Natural killer cell (primary cell): ENCODE measurements at regions not wholly inside any gene's neighbourhood (a gene's known extent, or its start where the extent isn't known, plus 50 kb on each side); places are given as distances from the start of the nearest gene placed in this dataset.

ENCODE experiments used
- ATAC-seq, 3 donors: fragments of 150-1000 bp in 2 of 3; fragments of 200-7000 bp in 1 of 3; cut with Tn5 transposase; 1 replicate in 1 of 3; 2 replicates in 2 of 3; pipeline ENCODE4 v1.10.0; 2021; ENCODE audit warnings: mild to moderate bottlenecking in 2 of 3, moderate library complexity in 2 of 3
- DNase-seq, 2 donors: peaks; one replicate each; pipeline versions ENCODE4 v3.0.0 to v3.0.0-alpha.2; 2013 to 2021; ENCODE audit warnings: mixed read lengths in 1 of 2
- H3K27ac ChIP-seq: one replicate; pipeline ENCODE4 v1.5.1; 2013; ENCODE audit warnings: mild to moderate bottlenecking, low read length
- H3K27me3 ChIP-seq: one replicate; pipeline ENCODE4 v1.6.1; 2013; ENCODE audit warnings: low read length; ENCODE audit not compliant: control insufficient read depth, insufficient read depth
- H3K36me3 ChIP-seq: one replicate; pipeline ENCODE4 v1.6.1; 2013; ENCODE audit warnings: low read length; ENCODE audit not compliant: control insufficient read depth, insufficient read depth
- H3K4me1 ChIP-seq: one replicate; pipeline ENCODE4 v1.6.1; 2013; ENCODE audit warnings: low read length; ENCODE audit not compliant: control insufficient read depth, insufficient read depth
- H3K4me3 ChIP-seq: one replicate; pipeline ENCODE4 v1.5.1; 2013; ENCODE audit warnings: low read length
- H3K9me3 ChIP-seq: one replicate; pipeline ENCODE4 v1.6.1; 2013; ENCODE audit warnings: low read length; ENCODE audit not compliant: control insufficient read depth, insufficient read depth
- H3K27ac Mint-ChIP-seq, 2 donors: one replicate each; pipeline ENCODE4 v1.8.0; 2022; ENCODE audit warnings: mild to moderate bottlenecking in 2 of 2, mixed read lengths in 2 of 2, moderate library complexity in 1 of 2
- H3K27me3 Mint-ChIP-seq, 2 donors: one replicate each; pipeline ENCODE4 v1.8.0; 2022; ENCODE audit warnings: low read depth in 2 of 2, mixed read lengths in 2 of 2
- H3K36me3 Mint-ChIP-seq: one replicate; pipeline ENCODE4 v1.8.0; 2022; ENCODE audit warnings: mixed read lengths
- H3K4me1 Mint-ChIP-seq, 2 donors: one replicate each; pipeline ENCODE4 v1.8.0; 2022; ENCODE audit warnings: mixed read lengths in 2 of 2
- H3K4me3 Mint-ChIP-seq: one replicate; pipeline ENCODE4 v1.8.0; 2022; ENCODE audit warnings: mild to moderate bottlenecking, moderate library complexity, mixed read lengths
- H3K9me3 Mint-ChIP-seq, 2 donors: one replicate each; pipeline ENCODE4 v1.8.0; 2022; ENCODE audit warnings: mixed read lengths in 2 of 2
- WGBS: methylation state at CpG from one replicate; pipeline ENCODE4 v1.1.7; 2013; ENCODE audit warnings: missing lambda C conversion rate; ENCODE audit not compliant: insufficient coverage; 5-methylcytosine and 5-hydroxymethylcytosine counted together
- intact Hi-C: fragments of 100-400 bp; cut with micrococcal nuclease; formaldehyde crosslinking; loops from one replicate; pipeline ENCODE4 v1.14.2; 2022
- TF ChIP-seq, protein P1 (sequence below): fragments of 200-600 bp; IDR thresholded peaks from one replicate; pipeline ENCODE4 v1.8.0; 2022; ENCODE audit warnings: antibody characterized with exemption

DNA sequence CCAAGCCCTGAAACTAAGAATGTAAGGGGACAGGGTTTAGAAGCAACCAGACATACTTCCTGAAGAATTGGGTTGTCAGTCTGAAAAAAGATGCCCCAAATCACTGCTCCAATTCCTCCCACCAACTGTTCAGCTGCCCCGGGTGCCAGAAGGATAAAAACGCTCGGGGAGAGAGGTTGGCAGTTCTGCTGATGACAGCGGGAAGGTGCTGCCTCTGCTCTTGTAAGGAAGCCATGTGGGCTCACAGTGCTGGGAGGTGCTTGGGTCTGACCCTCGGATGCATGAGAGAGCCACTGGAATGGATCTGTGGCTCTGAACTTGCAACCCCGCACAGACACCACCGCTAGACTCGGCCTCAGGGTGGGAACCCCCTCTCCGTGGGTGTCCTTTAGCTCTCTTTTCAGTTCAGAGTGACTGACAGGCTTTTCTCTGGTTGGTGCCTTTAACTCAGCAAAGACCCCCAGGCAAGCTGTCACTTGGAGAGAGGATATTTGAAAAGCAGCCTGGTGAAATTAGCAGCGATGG, 364.8 kb upstream of the RBFOX1 start:
- WGBS = 72% methylated on average over 10 of the region's 10 CpGs
- Mint-ChIP-seq H3K4me1 (no peaks in the 10 kb centered on the region), H3K4me3 (no peak overlapping the region), H3K36me3 (no peaks in the 10 kb centered on the region), H3K9me3 (peaks cover 9 to 14% of the 10 kb centered on the region in 2 donors), H3K27me3 (no peaks in the 10 kb centered on the region), H3K27ac (no peak overlapping the region)
- intact Hi-C loops = no loop called here
- TF ChIP-seq, protein P1, sequence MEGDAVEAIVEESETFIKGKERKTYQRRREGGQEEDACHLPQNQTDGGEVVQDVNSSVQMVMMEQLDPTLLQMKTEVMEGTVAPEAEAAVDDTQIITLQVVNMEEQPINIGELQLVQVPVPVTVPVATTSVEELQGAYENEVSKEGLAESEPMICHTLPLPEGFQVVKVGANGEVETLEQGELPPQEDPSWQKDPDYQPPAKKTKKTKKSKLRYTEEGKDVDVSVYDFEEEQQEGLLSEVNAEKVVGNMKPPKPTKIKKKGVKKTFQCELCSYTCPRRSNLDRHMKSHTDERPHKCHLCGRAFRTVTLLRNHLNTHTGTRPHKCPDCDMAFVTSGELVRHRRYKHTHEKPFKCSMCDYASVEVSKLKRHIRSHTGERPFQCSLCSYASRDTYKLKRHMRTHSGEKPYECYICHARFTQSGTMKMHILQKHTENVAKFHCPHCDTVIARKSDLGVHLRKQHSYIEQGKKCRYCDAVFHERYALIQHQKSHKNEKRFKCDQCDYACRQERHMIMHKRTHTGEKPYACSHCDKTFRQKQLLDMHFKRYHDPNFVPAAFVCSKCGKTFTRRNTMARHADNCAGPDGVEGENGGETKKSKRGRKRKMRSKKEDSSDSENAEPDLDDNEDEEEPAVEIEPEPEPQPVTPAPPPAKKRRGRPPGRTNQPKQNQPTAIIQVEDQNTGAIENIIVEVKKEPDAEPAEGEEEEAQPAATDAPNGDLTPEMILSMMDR = no peak
- ATAC-seq = no peak
- no peaks in the 10 kb centered on the region for H3K9me3 ChIP-seq
- H3K4me1 ChIP-seq = no peaks in the 10 kb centered on the region
- H3K36me3 ChIP-seq = no peaks in the 10 kb centered on the region
- no peak overlapping the region for H3K4me3 ChIP-seq
- H3K27me3 ChIP-seq = no peaks in the 10 kb centered on the region
- H3K27ac ChIP-seq = no peak overlapping the region
- DNase-seq = no peak

GRCh38 chr16:6966925-6967324, 365.7 kb upstream of the RBFOX1 start:
- Histone ChIP-seq H3K27me3 (no peaks in the 10 kb centered on the region), H3K36me3 (no peaks in the 10 kb centered on the region), H3K4me1 (no peaks in the 10 kb centered on the region), H3K9me3 (no peaks in the 10 kb centered on the region), H3K27ac (no peak overlapping the region), H3K4me3 (no peak overlapping the region)
- DNase-seq = no peak
- H3K4me1 Mint-ChIP-seq = no peaks in the 10 kb centered on the region
- 75% methylated on average over 1 of the region's 1 CpG for WGBS
- TF ChIP-seq, protein P1 = no peak
- no peak overlapping the region for H3K27ac Mint-ChIP-seq
- ATAC-seq = no peak
- H3K36me3 Mint-ChIP-seq = no peaks in the 10 kb centered on the region
- no peaks in the 10 kb centered on the region for H3K27me3 Mint-ChIP-seq
- H3K4me3 Mint-ChIP-seq = no peak overlapping the region
- intact Hi-C loops = no loop called here
- peaks cover 3 to 11% of the 10 kb centered on the region in 2 donors for H3K9me3 Mint-ChIP-seq

- H3K4me1 Mint-ChIP-seq = no peaks in the 10 kb centered on the region
- ATAC-seq (no peak), DNase-seq (no peak)
- H3K4me3 Mint-ChIP-seq = no peak overlapping the region
- peaks cover 3 to 5% of the 10 kb centered on the region in 2 donors for H3K9me3 Mint-ChIP-seq
- WGBS = 94% methylated on average over 5 of the region's 5 CpGs
- no peaks in the 10 kb centered on the region for H3K27me3 ChIP-seq
- H3K4me3 ChIP-seq = no peak overlapping the region
- H3K36me3 ChIP-seq = no peaks in the 10 kb centered on the region
- no peaks in the 10 kb centered on the region for H3K9me3 ChIP-seq
- intact Hi-C loops = no loop called here
- TF ChIP-seq, protein P1 = no peak
- no peaks in the 10 kb centered on the region for H3K27me3 Mint-ChIP-seq
- H3K27ac Mint-ChIP-seq = no peak overlapping the region
- no peaks in the 10 kb centered on the region for H3K4me1 ChIP-seq
- H3K36me3 Mint-ChIP-seq = no peaks in the 10 kb centered on the region
- no peak overlapping the region for H3K27ac ChIP-seq
These were observed 368.0 kb upstream of the RBFOX1 start for GRCh38 chr16:6964679-6965078.

GRCh38 chr16:6961704-6962103, 370.9 kb upstream of the RBFOX1 start:
- TF ChIP-seq, protein P1 = no peak
- DNase-seq (no peak), ATAC-seq (no peak)
- Mint-ChIP-seq H3K4me1 (no peaks in the 10 kb centered on the region), H3K27ac (no peak overlapping the region), H3K9me3 (peaks cover under 1 to 4% of the 10 kb centered on the region in 2 donors), H3K36me3 (no peaks in the 10 kb centered on the region), H3K27me3 (no peaks in the 10 kb centered on the region), H3K4me3 (no peak overlapping the region)
- no peaks in the 10 kb centered on the region for H3K27me3 ChIP-seq
- no peak overlapping the region for H3K27ac ChIP-seq
- H3K9me3 ChIP-seq = no peaks in the 10 kb centered on the region
- H3K36me3 ChIP-seq = no peaks in the 10 kb centered on the region
- no peak overlapping the region for H3K4me3 ChIP-seq
- H3K4me1 ChIP-seq = no peaks in the 10 kb centered on the region
- intact Hi-C loops = no loop called here
- 76% methylated on average over 3 of the region's 3 CpGs for WGBS
